Small intestine (tissue), 7 donors: ENCODE measurements at regions not wholly inside any gene's neighbourhood (a gene's known extent, or its start where the extent isn't known, plus 50 kb on each side); places are given as distances from the start of the nearest gene placed in this dataset.
"Not testable (repeated sequence)": the region's sequence is repeated elsewhere in the genome, so short reads cannot be mapped to it uniquely, and the experiment has no call there.

ENCODE experiments used
- DNase-seq, 2 donors: peaks; one replicate each; pipeline versions ENCODE4 v3.0.0 to v3.0.0-alpha.2; 2013
- FAIRE-seq: peaks from 2 replicates; lab custom pipeline; 2012; peaks lifted over from hg19 to GRCh38; lab: Jason Lieb, UNC
- H3K27ac ChIP-seq, 3 donors: one replicate each; pipeline ENCODE4 v1.5.1; 2013; ENCODE audit warnings: low read length in 2 of 3, mild to moderate bottlenecking in 2 of 3, control low read depth in 1 of 3, inconsistent platforms in 1 of 3, low read depth in 1 of 3, moderate library complexity in 1 of 3
- H3K27me3 ChIP-seq, 3 donors: one replicate each; pipeline ENCODE4 v1.6.1; 2013; ENCODE audit warnings: low read length in 3 of 3, inconsistent platforms in 1 of 3; ENCODE audit not compliant: control insufficient read depth in 3 of 3, insufficient read depth in 3 of 3
- H3K36me3 ChIP-seq, 3 donors: one replicate each; pipeline ENCODE4 v1.6.1; 2013; ENCODE audit warnings: low read length in 3 of 3, inconsistent platforms in 1 of 3, low read depth in 1 of 3, mild to moderate bottlenecking in 1 of 3, moderate library complexity in 1 of 3; ENCODE audit not compliant: control insufficient read depth in 3 of 3, insufficient read depth in 2 of 3
- H3K4me1 ChIP-seq, 3 donors: one replicate each; pipeline ENCODE4 v1.6.1; 2013; ENCODE audit warnings: low read length in 2 of 3, inconsistent platforms in 1 of 3, low read depth in 1 of 3, mild to moderate bottlenecking in 1 of 3, moderate library complexity in 1 of 3; ENCODE audit not compliant: control insufficient read depth in 3 of 3, insufficient read depth in 2 of 3
- H3K4me3 ChIP-seq, 3 donors: one replicate each; pipeline ENCODE4 v1.5.1; 2013; ENCODE audit warnings: low read length in 3 of 3, control low read depth in 1 of 3, inconsistent platforms in 1 of 3, low read depth in 1 of 3, mild to moderate bottlenecking in 1 of 3, moderate library complexity in 1 of 3
- H3K9me3 ChIP-seq, 2 donors: one replicate each; pipeline ENCODE4 v1.6.1; 2013; ENCODE audit warnings: low read depth in 1 of 2, low read length in 1 of 2; ENCODE audit not compliant: control insufficient read depth in 2 of 2, insufficient read depth in 1 of 2
- WGBS, 3 donors: extraction: QIAGEN DNeasy Blood & Tissue Kit; methylation state at CpG; one replicate each; pipeline ENCODE4 v1.1.7; 2013; 5-methylcytosine and 5-hydroxymethylcytosine counted together
- donor health status: healthy with polysubstance abuse.
- donor health status: control.
- donor health status: control.
- donor health status: Bipolar disorder and iron deficiency.
- donor health status: healthy.

GRCh38 chr12:95384785-95385184 lies 89.2 kb upstream of the METAP2 start:
- H3K4me1 ChIP-seq, result no peaks in the 10 kb centered on the region

GRCh38 chr12:95385246-95386035 lies 88.5 kb upstream of the METAP2 start:
- Histone ChIP-seq H3K4me3 (no peak overlapping the region), H3K36me3 (no peaks in the 10 kb centered on the region), H3K4me1 (no peaks in the 10 kb centered on the region), H3K27me3 (no peaks in the 10 kb centered on the region), H3K27ac (no peak overlapping the region), H3K9me3 (no peaks in the 10 kb centered on the region)
- no peak for DNase-seq
- no peak for FAIRE-seq
- 60 to 76% (median 72%) methylated on average over 12 of the region's 12 CpGs for WGBS, 3 donors

More at GRCh38 chr12:95384785-95385184, 89.2 kb upstream of the METAP2 start:
- no peak for FAIRE-seq
- Histone ChIP-seq H3K27ac (no peak overlapping the region), H3K9me3 (no peaks in the 10 kb centered on the region), H3K4me3 (no peak overlapping the region), H3K36me3 (no peaks in the 10 kb centered on the region), H3K27me3 (no peaks in the 10 kb centered on the region)
- DNase-seq, result no peak
- WGBS, 3 donors, result 75 to 87% (median 86%) methylated on average over 5 of the region's 5 CpGs

- no peak overlapping the region for H3K27ac ChIP-seq
These were observed 87.9 kb upstream of the METAP2 start for GRCh38 chr12:95386051-95386450.

GRCh38 chr12:95388260-95388659 lies 85.7 kb upstream of the METAP2 start:
- H3K4me1 ChIP-seq, FAIRE-seq, H3K27me3 ChIP-seq, H3K36me3 ChIP-seq, H3K9me3 ChIP-seq, H3K4me3 ChIP-seq, DNase-seq, H3K27ac ChIP-seq: not testable (repeated sequence)
- WGBS, 3 donors, result 79 to 88% (median 85%) methylated on average over 10 of the region's 10 CpGs

More at GRCh38 chr12:95386051-95386450, 87.9 kb upstream of the METAP2 start:
- Histone ChIP-seq H3K36me3 (no peaks in the 10 kb centered on the region), H3K4me3 (no peak overlapping the region), H3K4me1 (no peaks in the 10 kb centered on the region), H3K9me3 (no peaks in the 10 kb centered on the region), H3K27me3 (no peaks in the 10 kb centered on the region)
- WGBS, 3 donors, result 59 to 64% (median 64%) methylated on average over 1 of the region's 1 CpG
- DNase-seq, result no peak
- FAIRE-seq, result no peak

GRCh38 chr12:95390192-95390591 lies 83.8 kb upstream of the METAP2 start:
- 59 to 75% (median 59%) methylated on average over 1 of the region's 1 CpG for WGBS, 3 donors
- H3K27ac ChIP-seq, result no peak overlapping the region
- FAIRE-seq (no peak), DNase-seq (no peak)
- H3K9me3 ChIP-seq, result no peaks in the 10 kb centered on the region
- no peaks in the 10 kb centered on the region for H3K4me1 ChIP-seq
- H3K27me3 ChIP-seq, result peaks cover 0 to 3% (median 0%) of the 10 kb centered on the region in 3 donors
- H3K4me3 ChIP-seq, result no peak overlapping the region
- no peaks in the 10 kb centered on the region for H3K36me3 ChIP-seq

- WGBS, 3 donors, result 66 to 73% (median 70%) methylated on average over 3 of the region's 3 CpGs
- Histone ChIP-seq H3K9me3 (no peaks in the 10 kb centered on the region), H3K4me3 (no peak overlapping the region), H3K4me1 (no peaks in the 10 kb centered on the region), H3K27ac (no peak overlapping the region), H3K27me3 (peaks cover 0 to 3% (median under 1%) of the 10 kb centered on the region in 3 donors), H3K36me3 (no peaks in the 10 kb centered on the region)
- FAIRE-seq (no peak), DNase-seq (no peak)
These were observed 83.0 kb upstream of the METAP2 start for GRCh38 chr12:95390932-95391331.

- H3K4me3 ChIP-seq, result no peak overlapping the region
- H3K9me3 ChIP-seq, result no peaks in the 10 kb centered on the region
- 87 to 89% (median 89%) methylated on average over 3 of the region's 3 CpGs for WGBS, 3 donors
- peaks cover 0 to 5% (median 3%) of the 10 kb centered on the region in 3 donors for H3K27me3 ChIP-seq
- no peaks in the 10 kb centered on the region for H3K36me3 ChIP-seq
- DNase-seq (no peak), FAIRE-seq (no peak)
- H3K27ac ChIP-seq, result no peak overlapping the region
- H3K4me1 ChIP-seq, result no peaks in the 10 kb centered on the region
These were observed 80.7 kb upstream of the METAP2 start for GRCh38 chr12:95393191-95393790.

GRCh38 chr12:95395696-95396095 lies 78.3 kb upstream of the METAP2 start:
- Histone ChIP-seq H3K9me3 (no peaks in the 10 kb centered on the region), H3K27ac (no peak overlapping the region), H3K36me3 (no peaks in the 10 kb centered on the region), H3K4me1 (no peaks in the 10 kb centered on the region), H3K27me3 (peaks cover 0 to 5% (median 3%) of the 10 kb centered on the region in 3 donors), H3K4me3 (no peak overlapping the region)
- DNase-seq, result no peak
- 52 to 69% (median 65%) methylated on average over 1 of the region's 1 CpG for WGBS, 3 donors
- no peak for FAIRE-seq
